HepG2 (cell line): ENCODE measurements at regions not wholly inside any gene's neighbourhood (a gene's known extent, or its start where the extent isn't known, plus 50 kb on each side); places are given as distances from the start of the nearest gene placed in this dataset.

Experiments used
- ATAC-seq: fragments of 200-7000 bp; cut with Tn5 transposase; 3 replicates; pipeline ENCODE4 v1.9.1; 2020; ENCODE audit warnings: mild to moderate bottlenecking, moderate library complexity
- BruUV-seq: library from RNA; stranded (reverse); fragments of 400-500 nt; replicated peaks from 2 replicates; lab custom pipeline; 2021; lab: Mats Ljungman, UMichigan
- CTCF ChIA-PET: fragments of 300-600 bp; formaldehyde crosslinking; extraction: SDS; loops from one replicate; lab custom pipeline; 2021; ENCODE audit warnings: low total read pairs, inconsistent platforms, low intra/inter-chr PET ratio; lab: Yijun Ruan, JAX
- POLR2A ChIA-PET: fragments of 350-600 bp; sonication (Branson Sonifier 250); formaldehyde crosslinking; loops from one replicate; lab custom pipeline; 2020; ENCODE audit warnings: antibody characterized with exemption, inconsistent platforms; lab: Yijun Ruan, JAX
- DNase-seq: peaks from one replicate; pipeline ENCODE4 v3.0.0-alpha.2; 2015; ENCODE audit warnings: low spot score
- FAIRE-seq: peaks from 3 replicates; lab custom pipeline; 2011; peaks lifted over from hg19 to GRCh38; lab: Jason Lieb, UNC
- H2AFZ ChIP-seq: one replicate; pipeline ENCODE4 v1.6.1; 2011; ENCODE audit warnings: low read length, inconsistent platforms
- H3K27ac ChIP-seq: fragments of 300-600 bp; 3 replicates; pipeline ENCODE4 v1.8.0; 2011; ENCODE audit warnings: mixed run types, mild to moderate bottlenecking, mixed read lengths, low read length, inconsistent platforms; ENCODE audit not compliant: insufficient read depth; ENCODE audit errors: extremely low read length
- H3K27me3 ChIP-seq, 2 experiments: fragments of 200-600 bp in 1 of 2; 2 replicates in 1 of 2; 3 replicates in 1 of 2; pipeline versions ENCODE4 v1.6.0 to v1.8.0; 2011; ENCODE audit warnings: low read length in 2 of 2, mild to moderate bottlenecking in 2 of 2, moderate library complexity in 2 of 2, inconsistent platforms in 1 of 2; ENCODE audit not compliant: insufficient read depth in 2 of 2, control insufficient read depth in 1 of 2
- H3K36me3 ChIP-seq, 2 experiments: fragments of 200-600 bp in 1 of 2; replicated peaks in 1 of 2; 2 replicates in 1 of 2; 3 replicates in 1 of 2; pipeline versions ENCODE4 v1.5.1 to v1.8.0; 2011; ENCODE audit warnings: low read length in 2 of 2, inconsistent platforms in 1 of 2; ENCODE audit not compliant: insufficient read depth in 2 of 2, control insufficient read depth in 1 of 2
- H3K4me1 ChIP-seq: 2 replicates; pipeline ENCODE4 v1.5.1; 2012; ENCODE audit warnings: low read length, inconsistent platforms; ENCODE audit not compliant: insufficient read depth
- H3K4me2 ChIP-seq: 2 replicates; pipeline ENCODE4 v1.6.0; 2011; ENCODE audit warnings: low read depth, low read length, inconsistent platforms
- H3K4me3 ChIP-seq, 3 experiments: fragments of 200-600 bp in 1 of 3; sonication (generic), shearing (Covaris generic) in 1 of 3; replicated peaks in 1 of 3; 2 replicates each; pipeline ENCODE4 v1.5.1; 2011 to 2016; ENCODE audit warnings: low read length in 3 of 3, inconsistent platforms in 2 of 3, low read depth in 2 of 3, mild to moderate bottlenecking in 2 of 3, control low read depth in 1 of 3, mixed read lengths in 1 of 3; ENCODE audit not compliant: insufficient read depth in 1 of 3
- H3K79me2 ChIP-seq: one replicate; pipeline ENCODE4 v1.6.1; 2011; ENCODE audit warnings: low read length, inconsistent platforms; ENCODE audit not compliant: insufficient read depth
- H3K9ac ChIP-seq: 2 replicates; pipeline ENCODE4 v1.6.0; 2011; ENCODE audit warnings: mild to moderate bottlenecking, low read depth, low read length, inconsistent platforms; ENCODE audit not compliant: insufficient read depth
- H3K9me3 ChIP-seq: 2 replicates; pipeline ENCODE4 v1.5.1; 2012; ENCODE audit warnings: mild to moderate bottlenecking, low read length
- H4K20me1 ChIP-seq: 2 replicates; pipeline ENCODE4 v1.6.0; 2011; ENCODE audit warnings: inconsistent platforms, mild to moderate bottlenecking, low read length, moderate library complexity; ENCODE audit not compliant: insufficient read depth
- ARHGAP35 ChIP-seq: sonication (generic); formaldehyde crosslinking; IDR thresholded peaks from 2 replicates; pipeline ENCODE4 v1.9.0; 2022; ENCODE audit warnings: mild to moderate bottlenecking, inconsistent platforms, moderate library complexity, missing genetic modification reagents, borderline replicate concordance
- JARID2 ChIP-seq: sonication (generic); formaldehyde crosslinking; IDR thresholded peaks from 2 replicates; pipeline ENCODE4 v1.8.1; 2023; ENCODE audit warnings: missing genetic modification reagents, inconsistent platforms; ENCODE audit not compliant: insufficient replicate concordance
- MED13 ChIP-seq: sonication (generic); formaldehyde crosslinking; IDR thresholded peaks from 2 replicates; pipeline ENCODE4 v1.5.0; 2020; ENCODE audit warnings: missing genetic modification reagents
- RBM22 ChIP-seq: fragments of 200-400 bp; formaldehyde crosslinking; optimal IDR thresholded peaks from 2 replicates; pipeline ENCODE3; 2017; ENCODE audit warnings: mild to moderate bottlenecking, low read length, moderate library complexity
- SRSF1 ChIP-seq: fragments of 200-400 bp; formaldehyde crosslinking; optimal IDR thresholded peaks from 2 replicates; pipeline ENCODE3; 2017; ENCODE audit warnings: mild to moderate bottlenecking, low read depth, low read length, moderate library complexity
- TGIF2 ChIP-seq: IDR thresholded peaks from 2 replicates; pipeline ENCODE4 v1.6.1; 2016; ENCODE audit warnings: control low read depth, missing compliant biosample characterization
- THAP9 ChIP-seq: sonication (generic); formaldehyde crosslinking; IDR thresholded peaks from 2 replicates; pipeline ENCODE4; 2020; ENCODE audit warnings: missing genetic modification reagents, mild to moderate bottlenecking, borderline replicate concordance
- TP53 ChIP-seq: sonication (generic); formaldehyde crosslinking; conservative IDR thresholded peaks from 2 replicates; pipeline ENCODE4 v1.4.0; 2020; ENCODE audit warnings: missing genetic modification reagents
- TSC22D2 ChIP-seq: sonication (generic); formaldehyde crosslinking; IDR thresholded peaks from 2 replicates; pipeline ENCODE4 v1.5.1; 2020; ENCODE audit warnings: missing genetic modification reagents, mild to moderate bottlenecking, borderline replicate concordance
- ZBTB43 ChIP-seq: sonication (generic); formaldehyde crosslinking; conservative IDR thresholded peaks from 2 replicates; pipeline ENCODE4 v1.4.0; 2020; ENCODE audit warnings: missing genetic modification reagents
- WGBS: methylation state at CpG from one replicate; pipeline ENCODE4 v1.1.6; 2017; ENCODE audit warnings: low lambda C conversion rate; 5-methylcytosine and 5-hydroxymethylcytosine counted together
- in situ Hi-C: cut with HindIII; loops from 2 replicates; pipeline ENCODE4 v1.10.0; 2017; ENCODE audit warnings: low pct_unique_long_range_greater_than_20kb; ENCODE audit not compliant: extremely low pct_ligation_motif_present
- intact Hi-C: fragments of 100-400 bp; cut with micrococcal nuclease; formaldehyde crosslinking; loops from one replicate; pipeline ENCODE4 v1.10.0; 2022; ENCODE audit not compliant: unreplicated experiment

- ATAC-seq (no peak), DNase-seq (no peak), FAIRE-seq (no peak)
- no peaks in the 10 kb centered on the region; a peak in 1 of 5 replicates for H3K27me3 ChIP-seq
- no peak overlapping the region for H3K9ac ChIP-seq
- H3K4me3 ChIP-seq: no peak overlapping the region
- H3K36me3 ChIP-seq: no peaks in the 10 kb centered on the region
- no peak overlapping the region for H3K27ac ChIP-seq
- no peaks in the 10 kb centered on the region for H3K4me1 ChIP-seq
- H3K79me2 ChIP-seq: no peaks in the 10 kb centered on the region
- no peaks in the 10 kb centered on the region for H4K20me1 ChIP-seq
- H3K4me2 ChIP-seq: no peak overlapping the region
- H3K9me3 ChIP-seq: no peaks in the 10 kb centered on the region
- intact Hi-C loops: no loop called here
- no TSS peak for BruUV-seq
- in situ Hi-C loops: no loop called here
- TF ChIP-seq TP53 (CRISPR knock-in tag): no peak
- no peak for TF ChIP-seq THAP9 (CRISPR knock-in tag)
- TF ChIP-seq TSC22D2: no peak
- TF ChIP-seq TGIF2 (CRISPR knock-in tag): no peak
- TF ChIP-seq ARHGAP35: no peak
- TF ChIP-seq MED13 (CRISPR knock-in tag): no peak
- no peak for TF ChIP-seq JARID2
- no peak for TF ChIP-seq ZBTB43 (CRISPR knock-in tag)
- no peak for TF ChIP-seq SRSF1
- TF ChIP-seq RBM22: no peak
- H2AFZ ChIP-seq: no peak overlapping the region
- ChIA-PET CTCF (no interaction called here), POLR2A (no interaction called here)
- WGBS: 25% methylated on average over 6 of the region's 8 CpGs
Observed at GRCh38 chr12:102745971-102746600, 171.0 kb downstream of the PAH start.
